CD14-positive monocyte (primary cell): ENCODE measurements at regions not wholly inside any gene's neighbourhood (a gene's known extent, or its start where the extent isn't known, plus 50 kb on each side); places are given as distances from the start of the nearest gene placed in this dataset.

Experiments used
- DNase-seq, 3 donors: peaks; one replicate each; pipeline ENCODE4 v3.0.0-alpha.2; 2011 to 2022
- H2AFZ ChIP-seq: 2 replicates; pipeline ENCODE4 v1.6.0; 2012; ENCODE audit warnings: mild to moderate bottlenecking, low read depth, low read length, inconsistent platforms; ENCODE audit not compliant: insufficient read depth, poor library complexity, severe bottlenecking
- H3K27ac ChIP-seq, 2 donors: 1 replicate in 1 of 2; 2 replicates in 1 of 2; pipeline ENCODE4 v1.5.1; 2012 to 2013; ENCODE audit warnings: low read length in 2 of 2, control low read depth in 1 of 2, inconsistent platforms in 1 of 2, low read depth in 1 of 2, mild to moderate bottlenecking in 1 of 2
- H3K27me3 ChIP-seq, 2 donors: one replicate each; pipeline versions ENCODE4 v1.6.0 to v1.6.1; 2011 to 2013; ENCODE audit warnings: low read length in 2 of 2; ENCODE audit not compliant: control insufficient read depth in 2 of 2, insufficient read depth in 2 of 2
- H3K36me3 ChIP-seq, 2 donors: replicated peaks in 1 of 2; 1 replicate in 1 of 2; 2 replicates in 1 of 2; pipeline versions ENCODE4 v1.5.1 to v1.6.1; 2012 to 2013; ENCODE audit warnings: low read length in 2 of 2, control low read depth in 1 of 2, inconsistent platforms in 1 of 2, mild to moderate bottlenecking in 1 of 2; ENCODE audit not compliant: insufficient read depth in 2 of 2, control insufficient read depth in 1 of 2
- H3K4me1 ChIP-seq, 2 donors: 1 replicate in 1 of 2; 2 replicates in 1 of 2; pipeline versions ENCODE4 v1.5.1 to v1.6.1; 2012 to 2013; ENCODE audit warnings: low read length in 2 of 2, control low read depth in 1 of 2, inconsistent platforms in 1 of 2, mild to moderate bottlenecking in 1 of 2, moderate library complexity in 1 of 2; ENCODE audit not compliant: insufficient read depth in 2 of 2, control insufficient read depth in 1 of 2
- H3K4me2 ChIP-seq: replicated peaks from 2 replicates; pipeline ENCODE3; 2012; ENCODE audit warnings: low read length, moderate library complexity, mild to moderate bottlenecking; ENCODE audit not compliant: poor library complexity, severe bottlenecking; ENCODE audit errors: extremely low read depth
- H3K4me3 ChIP-seq, 3 experiments: fragments of 200-600 bp in 1 of 3; sonication (generic) in 1 of 3; replicated peaks in 1 of 3; 1 replicate in 2 of 3; 2 replicates in 1 of 3; pipeline ENCODE4 v1.5.1; 2011 to 2013; ENCODE audit warnings: low read length in 3 of 3, mild to moderate bottlenecking in 3 of 3, control low read depth in 2 of 3, low read depth in 2 of 3, inconsistent platforms in 1 of 3, moderate library complexity in 1 of 3
- H3K79me2 ChIP-seq: 2 replicates; pipeline ENCODE4 v1.6.0; 2012; ENCODE audit warnings: mild to moderate bottlenecking, control low read depth, inconsistent platforms, low read length, moderate library complexity; ENCODE audit not compliant: insufficient read depth
- H3K9ac ChIP-seq: 2 replicates; pipeline ENCODE4 v1.6.0; 2017; ENCODE audit warnings: low read length, mild to moderate bottlenecking; ENCODE audit not compliant: insufficient read depth, poor library complexity, severe bottlenecking
- H3K9me3 ChIP-seq, 2 donors: replicated peaks in 1 of 2; 1 replicate in 1 of 2; 2 replicates in 1 of 2; pipeline versions ENCODE4 v1.5.1 to v1.6.1; 2012 to 2013; ENCODE audit warnings: low read length in 2 of 2, control low read depth in 1 of 2; ENCODE audit not compliant: control insufficient read depth in 1 of 2, insufficient read depth in 1 of 2
- H4K20me1 ChIP-seq: 2 replicates; pipeline ENCODE4 v1.6.0; 2012; ENCODE audit warnings: mild to moderate bottlenecking, low read length, control low read depth, moderate library complexity; ENCODE audit not compliant: insufficient read depth
- H3K27ac Mint-ChIP-seq, 7 donors: one replicate each; pipeline ENCODE4 v1.8.0; 2020; ENCODE audit warnings: mild to moderate bottlenecking in 7 of 7, mixed read lengths in 7 of 7, moderate library complexity in 6 of 7, inconsistent platforms in 2 of 7
- H3K27me3 Mint-ChIP-seq, 3 donors: one replicate each; pipeline ENCODE4 v1.8.0; 2021 to 2022; ENCODE audit warnings: low read depth in 3 of 3, mild to moderate bottlenecking in 3 of 3, mixed read lengths in 3 of 3, moderate library complexity in 3 of 3, inconsistent platforms in 1 of 3
- H3K36me3 Mint-ChIP-seq, 2 donors: one replicate each; pipeline ENCODE4 v1.8.0; 2020; ENCODE audit warnings: mixed read lengths in 2 of 2, inconsistent platforms in 1 of 2, mild to moderate bottlenecking in 1 of 2
- H3K4me1 Mint-ChIP-seq: one replicate; pipeline ENCODE4 v1.8.0; 2020; ENCODE audit warnings: mild to moderate bottlenecking, mixed read lengths
- H3K4me3 Mint-ChIP-seq, 2 donors: one replicate each; pipeline ENCODE4 v1.8.0; 2020; ENCODE audit warnings: mild to moderate bottlenecking in 2 of 2, mixed read lengths in 2 of 2, moderate library complexity in 1 of 2
- H3K9me3 Mint-ChIP-seq, 7 donors: one replicate each; pipeline ENCODE4 v1.8.0; 2020 to 2022; ENCODE audit warnings: mixed read lengths in 7 of 7, mild to moderate bottlenecking in 6 of 7, moderate library complexity in 6 of 7, inconsistent platforms in 2 of 7
- CTCF ChIP-seq: fragments of 200-600 bp; IDR thresholded peaks from one replicate; pipeline ENCODE4 v1.8.0; 2022; ENCODE audit warnings: antibody characterized with exemption, mild to moderate bottlenecking
- WGBS: methylation state at CpG from one replicate; pipeline ENCODE4 v1.1.5; 2013; ENCODE audit warnings: missing lambda C conversion rate; ENCODE audit not compliant: insufficient coverage; 5-methylcytosine and 5-hydroxymethylcytosine counted together
- intact Hi-C, 2 donors: fragments of 100-400 bp; cut with micrococcal nuclease; formaldehyde crosslinking; loops; one replicate each; pipeline versions ENCODE4 v1.15.0 to v1.15.1; 2023

- Histone ChIP-seq H3K4me1 (no peaks in the 10 kb centered on the region), H3K4me2 (no peak overlapping the region), H3K4me3 (no peak overlapping the region), H3K9ac (no peak overlapping the region), H3K36me3 (no peaks in the 10 kb centered on the region), H3K9me3 (no peaks in the 10 kb centered on the region), H3K27me3 (no peaks in the 10 kb centered on the region), H2AFZ (no peak overlapping the region), H3K27ac (no peak overlapping the region), H4K20me1 (no peaks in the 10 kb centered on the region), H3K79me2 (no peaks in the 10 kb centered on the region)
- H3K9me3 Mint-ChIP-seq, result peaks cover 0 to 1% (median 0%) of the 10 kb centered on the region in 7 donors
- no peak for DNase-seq
- H3K36me3 Mint-ChIP-seq, result no peaks in the 10 kb centered on the region
- intact Hi-C loops, result no loop called here
- no peaks in the 10 kb centered on the region for H3K4me1 Mint-ChIP-seq
- no CpG with 5 or more reads among the region's 3 CpGs for WGBS
- H3K27ac Mint-ChIP-seq, result no peak overlapping the region
- no peak for TF ChIP-seq CTCF
- no peaks in the 10 kb centered on the region for H3K27me3 Mint-ChIP-seq
- H3K4me3 Mint-ChIP-seq, result no peak overlapping the region
Measured at GRCh38 chr5:103357636-103358035, 99.1 kb downstream of the MACIR start.

- no peak for DNase-seq
- Mint-ChIP-seq H3K4me1 (no peaks in the 10 kb centered on the region), H3K9me3 (peaks cover 0 to 2% (median 0%) of the 10 kb centered on the region in 7 donors), H3K36me3 (no peaks in the 10 kb centered on the region), H3K27me3 (no peaks in the 10 kb centered on the region), H3K4me3 (no peak overlapping the region), H3K27ac (no peak overlapping the region)
- Histone ChIP-seq H3K4me1 (no peaks in the 10 kb centered on the region), H3K36me3 (no peaks in the 10 kb centered on the region), H3K9me3 (no peaks in the 10 kb centered on the region), H3K9ac (no peak overlapping the region), H4K20me1 (no peaks in the 10 kb centered on the region), H3K4me3 (no peak overlapping the region), H3K27me3 (no peaks in the 10 kb centered on the region), H3K27ac (no peak overlapping the region), H2AFZ (no peak overlapping the region), H3K79me2 (no peaks in the 10 kb centered on the region), H3K4me2 (no peak overlapping the region)
- no CpG with 5 or more reads among the region's 3 CpGs for WGBS
- intact Hi-C loops, result no loop called here
- TF ChIP-seq CTCF, result no peak
Measured at GRCh38 chr5:103356350-103357091, 98.0 kb downstream of the MACIR start.
